NOMO-1 treated with DMSO at 0.1 percent for 48 hours (cell line): ENCODE measurements at regions not wholly inside any gene's neighbourhood (a gene's known extent, or its start where the extent isn't known, plus 50 kb on each side); places are given as distances from the start of the nearest gene placed in this dataset.
"Not testable (repeated sequence)": the region's sequence is repeated elsewhere in the genome, so short reads cannot be mapped to it uniquely, and the experiment has no call there.

Source experiments
- DNase-seq: peaks from one replicate; lab custom pipeline; 2025; ENCODE audit not compliant: unreplicated experiment; lab: John Stamatoyannopoulos, UW

DNA sequence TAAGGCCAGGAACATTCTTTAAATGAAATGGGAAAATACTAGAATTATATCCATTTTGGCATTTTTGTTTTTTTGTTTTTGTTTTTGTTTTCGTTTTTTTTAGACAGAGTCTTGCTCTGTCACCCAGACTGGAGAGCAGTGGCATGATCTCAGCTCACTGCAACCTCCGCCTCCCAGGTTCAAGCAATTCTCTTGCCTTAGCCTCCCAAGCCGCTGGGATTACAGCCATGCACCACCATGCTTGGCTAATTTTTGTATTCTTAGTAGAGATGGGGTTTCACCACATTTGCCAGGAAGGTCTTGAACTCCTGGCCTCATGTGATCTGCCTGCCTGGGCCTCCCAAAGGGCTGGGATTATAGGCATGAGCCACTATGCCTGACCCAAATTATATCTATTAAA, 520.7 kb upstream of the RORB start:
- not testable (repeated sequence) for DNase-seq

DNA sequence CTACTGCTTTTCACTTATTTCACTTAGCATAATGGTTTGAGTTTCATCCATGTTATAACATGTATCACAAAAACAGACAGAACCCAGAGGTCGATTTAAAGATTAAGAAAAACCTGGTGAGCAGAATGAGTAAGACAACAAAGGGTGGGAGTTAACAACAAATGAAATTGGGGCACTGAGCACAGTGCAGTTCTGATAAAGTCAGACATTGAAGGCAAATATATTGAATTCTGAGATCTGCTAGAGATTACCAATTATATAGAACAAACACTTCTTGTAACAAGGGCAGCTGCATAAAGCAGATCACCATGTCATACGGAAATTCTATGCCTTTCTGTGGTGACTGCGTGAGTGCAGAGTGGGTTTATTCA, 517.3 kb upstream of the RORB start:
- DNase-seq = no peak

DNA sequence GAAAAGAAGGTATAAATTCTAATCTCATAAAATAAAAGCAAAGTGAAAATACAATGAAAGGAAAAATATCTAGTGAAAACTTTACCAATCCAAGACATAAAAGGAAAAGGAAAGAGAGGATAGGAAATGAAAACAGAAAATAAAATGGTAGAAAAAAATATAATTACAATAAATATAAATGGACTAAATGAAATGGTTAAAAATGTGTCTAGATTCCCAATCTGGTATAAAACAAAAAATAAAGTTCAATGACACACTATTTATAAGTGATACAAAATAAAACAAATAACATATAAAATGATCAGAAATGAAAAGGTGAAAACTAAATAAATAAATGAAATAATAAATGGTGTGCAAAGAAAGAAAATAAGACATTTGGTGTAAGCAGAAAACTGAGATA, 516.4 kb upstream of the RORB start:
- no peak for DNase-seq

DNA sequence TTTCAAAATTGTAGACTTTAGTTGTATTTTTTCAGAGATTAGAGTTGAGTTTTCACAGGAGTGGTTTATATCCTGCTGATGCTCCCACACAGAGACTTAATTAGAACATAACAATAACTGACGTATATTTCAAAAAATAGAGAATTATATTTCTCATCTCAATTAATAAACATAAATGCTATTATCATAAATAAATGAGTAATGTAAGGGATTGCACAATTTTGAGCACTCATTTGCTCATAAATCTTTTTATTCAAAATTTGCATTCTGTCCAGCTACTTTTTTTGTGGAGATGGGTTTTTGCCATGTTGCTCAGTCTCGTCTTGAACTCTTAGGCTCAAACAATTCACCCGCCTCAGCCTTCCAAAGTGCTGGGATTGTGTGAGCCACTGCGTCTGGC, 515.7 kb upstream of the RORB start:
- no peak for DNase-seq

DNA sequence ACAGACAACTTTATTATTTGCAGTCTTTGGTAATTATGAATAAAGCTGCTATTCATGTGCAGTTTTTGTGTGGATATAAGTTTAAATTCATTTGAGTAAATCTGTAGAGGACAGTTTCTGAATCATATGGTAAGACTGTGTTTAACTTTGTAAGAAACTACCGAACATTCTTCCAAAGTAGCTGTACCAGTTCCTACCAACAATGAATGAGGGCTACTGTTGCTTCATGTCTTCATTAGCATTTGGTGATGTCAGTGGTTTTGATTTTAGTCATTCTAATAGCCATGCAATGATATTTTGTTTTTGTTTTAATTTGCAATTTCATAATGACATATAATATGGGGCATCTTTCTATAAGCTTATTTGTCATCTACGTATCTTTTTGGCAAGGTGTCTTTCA, 501.3 kb upstream of the RORB start:
- DNase-seq = no peak

DNA sequence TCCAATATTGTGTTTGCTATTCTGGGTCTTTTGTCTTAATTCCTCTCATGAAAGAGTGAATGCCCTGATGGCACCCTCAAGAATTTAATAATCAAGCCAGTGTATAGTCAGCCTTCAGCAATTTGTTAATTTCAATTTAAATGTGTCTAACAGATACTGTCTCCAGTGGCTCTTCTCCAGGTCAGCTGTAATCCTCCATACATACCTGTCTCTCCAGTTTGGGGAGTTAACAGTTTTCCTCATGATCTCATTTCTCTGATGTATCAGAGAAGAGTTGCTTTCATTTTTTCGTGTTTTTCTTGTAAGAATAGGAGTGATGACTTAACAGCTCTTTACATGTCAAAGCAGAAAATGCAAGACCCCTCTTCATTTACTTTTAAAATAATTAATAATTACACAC, 500.3 kb upstream of the RORB start:
- no peak for DNase-seq

DNA sequence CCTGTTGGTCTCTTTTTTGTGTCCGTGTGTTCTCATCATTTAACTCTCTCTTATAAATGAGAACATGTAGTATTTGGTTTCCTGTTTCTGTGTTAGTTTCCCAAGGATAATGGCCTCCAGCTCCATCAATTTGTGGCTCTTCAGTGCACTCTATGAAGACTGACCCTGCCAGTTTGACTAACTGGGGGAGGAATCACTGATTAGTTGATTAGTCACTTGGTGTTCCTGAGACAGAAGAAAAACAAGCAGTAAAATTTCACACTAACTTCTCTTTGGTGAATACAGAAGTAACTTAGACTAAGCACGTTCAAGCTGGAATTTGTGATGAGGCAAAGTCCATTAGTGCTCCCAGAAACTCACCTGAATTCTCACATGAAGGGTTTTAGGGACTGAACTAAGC, 495.8 kb upstream of the RORB start:
- DNase-seq = no peak

DNA sequence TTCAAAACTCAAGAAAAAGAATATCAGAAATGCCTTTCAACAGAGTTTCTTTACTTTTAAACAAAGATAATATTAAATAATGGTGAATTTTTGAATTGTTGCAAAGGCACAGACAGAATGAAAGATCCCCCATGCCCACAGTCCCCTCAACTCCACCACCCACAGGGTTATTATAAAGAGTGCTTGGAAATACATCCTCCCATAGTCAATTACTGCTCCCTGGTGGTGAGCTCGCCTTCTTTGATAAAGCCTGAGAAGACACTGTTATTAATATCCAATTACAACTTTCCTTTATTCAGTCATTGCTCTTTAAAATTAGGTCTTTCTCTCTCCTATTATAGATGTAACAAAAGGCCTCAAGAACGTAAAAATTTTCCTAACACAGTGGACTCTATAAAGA, 490.2 kb upstream of the RORB start:
- DNase-seq = no peak

DNA sequence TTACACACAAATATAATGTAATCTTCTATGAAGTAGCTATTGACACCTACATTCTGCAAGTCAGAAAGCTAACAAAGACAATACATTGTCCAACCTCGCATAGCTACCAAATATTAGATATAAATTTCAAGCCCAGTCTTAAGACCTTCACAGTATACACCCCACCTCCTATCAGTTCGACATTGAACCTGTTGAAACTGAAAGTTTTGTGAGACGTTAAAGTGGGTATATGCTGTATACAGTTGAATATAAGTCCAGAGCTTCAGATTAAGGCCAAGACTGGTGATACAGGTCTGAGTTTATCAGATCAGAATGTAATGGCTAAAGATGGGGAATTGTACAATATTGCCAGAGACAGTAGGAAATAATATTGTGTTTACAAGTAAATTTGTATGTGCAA, 489.3 kb upstream of the RORB start:
- no peak for DNase-seq

DNA sequence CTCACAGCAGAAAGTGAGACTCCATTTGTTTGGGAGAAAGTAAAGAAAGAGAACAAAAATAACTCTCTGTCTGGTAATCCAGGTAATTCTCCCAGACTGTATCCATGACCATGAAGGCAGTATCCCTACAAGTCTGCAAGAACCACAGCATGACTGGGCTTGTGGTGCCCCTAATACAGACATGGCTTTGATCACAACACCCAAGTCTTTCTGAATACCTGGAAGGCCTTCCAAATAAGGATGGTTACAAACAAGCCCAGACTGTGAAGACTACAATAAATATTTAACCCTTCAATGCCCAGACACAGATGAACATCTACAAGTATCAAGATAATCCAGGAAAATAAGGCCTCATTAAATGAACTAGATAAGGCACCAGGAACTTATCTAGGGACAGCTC, 481.1 kb upstream of the RORB start:
- DNase-seq = no peak

DNA sequence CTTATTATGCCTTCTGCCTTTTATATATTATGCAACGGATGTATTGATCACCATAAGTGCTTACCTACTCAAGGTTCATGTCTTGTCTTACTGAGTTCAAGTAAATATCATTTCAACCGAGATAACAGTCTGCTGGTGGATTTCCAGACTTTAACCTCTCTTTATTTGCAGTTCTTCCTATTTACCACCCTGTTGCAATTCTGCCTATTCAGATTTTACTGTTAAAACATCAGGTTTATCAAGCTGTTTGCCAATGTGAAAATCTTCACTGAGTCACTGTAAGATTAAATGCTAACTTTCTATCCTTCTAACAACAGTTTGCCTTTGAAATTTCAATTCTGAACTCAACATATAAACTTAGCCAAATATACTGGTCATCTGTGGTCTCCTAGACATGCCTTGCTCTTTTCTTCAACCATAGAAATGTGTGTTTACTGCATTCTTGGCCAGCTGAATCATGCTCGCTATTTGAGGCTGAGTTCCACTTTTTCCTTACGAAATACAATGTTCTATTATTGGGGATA, 471.7 kb upstream of the RORB start:
- DNase-seq = peak; percentile 17

DNA sequence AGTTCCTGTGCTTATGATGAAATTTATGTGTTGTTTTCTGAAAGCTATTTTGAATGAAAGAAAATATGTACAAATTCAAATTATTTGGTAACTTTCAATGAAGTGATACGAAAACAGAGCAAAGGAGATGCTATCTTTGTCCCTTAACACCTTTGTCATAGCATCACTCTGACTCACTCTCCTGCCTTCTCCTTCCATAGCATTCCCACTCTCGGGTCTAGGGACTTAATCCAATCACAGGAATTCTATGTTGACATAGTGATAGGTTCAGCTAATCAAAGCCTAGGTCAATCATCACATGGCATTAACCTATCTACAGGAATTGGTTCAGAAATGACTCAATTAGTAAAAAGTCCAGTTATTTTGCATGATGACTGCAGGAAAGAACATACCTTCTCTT, 464.7 kb upstream of the RORB start:
- DNase-seq = no peak

DNA sequence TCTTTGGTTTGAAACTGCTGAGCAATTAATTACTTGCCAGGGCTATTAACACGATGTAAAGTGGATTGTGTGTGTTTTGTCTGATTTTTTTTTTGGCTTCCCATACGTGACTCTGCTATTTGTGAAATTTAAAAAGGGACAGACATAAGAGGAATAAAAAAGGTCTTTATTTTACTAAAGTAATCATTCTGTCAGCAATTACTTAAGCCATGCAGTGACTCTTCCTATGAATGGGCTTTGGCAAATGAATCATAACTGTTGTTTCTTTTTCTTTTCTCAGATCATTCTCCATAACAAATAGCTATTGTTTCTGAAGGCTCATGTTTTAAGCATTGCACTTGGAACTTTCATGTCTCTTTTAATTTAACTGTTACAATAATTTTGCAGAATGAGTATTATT, 461.3 kb upstream of the RORB start:
- DNase-seq = no peak

DNA sequence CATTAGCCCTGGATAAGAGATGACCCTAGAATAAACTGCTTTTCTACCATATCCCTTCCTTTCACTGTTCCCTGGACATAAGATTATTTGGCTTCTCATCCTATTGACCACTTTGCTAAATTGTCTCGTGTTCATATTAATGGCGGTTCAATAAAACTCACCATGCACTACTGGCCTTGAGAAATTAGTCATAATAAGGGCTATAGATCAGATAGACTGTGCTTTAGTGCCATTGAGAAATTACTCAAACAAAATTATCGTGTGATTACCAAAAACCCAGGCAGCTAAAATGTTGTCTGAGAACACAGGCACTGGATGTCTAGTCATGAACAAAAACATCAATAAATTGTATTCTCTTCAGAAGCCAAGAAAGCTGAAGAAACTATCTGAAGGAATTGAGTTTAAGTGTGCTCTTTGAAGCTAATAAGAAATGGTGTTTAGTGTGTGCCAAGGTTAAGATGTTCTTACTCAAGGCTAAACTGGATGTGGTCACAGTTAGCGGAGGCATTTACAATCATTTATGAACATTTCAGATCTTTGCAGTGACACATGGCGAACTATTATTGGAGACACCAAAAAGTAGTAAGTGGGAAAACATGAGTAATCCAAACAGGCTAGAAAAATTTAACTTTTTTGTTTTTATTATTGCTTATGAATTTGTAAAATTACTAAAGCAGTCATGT, 460.4 kb upstream of the RORB start:
- DNase-seq = peak; percentile 44

DNA sequence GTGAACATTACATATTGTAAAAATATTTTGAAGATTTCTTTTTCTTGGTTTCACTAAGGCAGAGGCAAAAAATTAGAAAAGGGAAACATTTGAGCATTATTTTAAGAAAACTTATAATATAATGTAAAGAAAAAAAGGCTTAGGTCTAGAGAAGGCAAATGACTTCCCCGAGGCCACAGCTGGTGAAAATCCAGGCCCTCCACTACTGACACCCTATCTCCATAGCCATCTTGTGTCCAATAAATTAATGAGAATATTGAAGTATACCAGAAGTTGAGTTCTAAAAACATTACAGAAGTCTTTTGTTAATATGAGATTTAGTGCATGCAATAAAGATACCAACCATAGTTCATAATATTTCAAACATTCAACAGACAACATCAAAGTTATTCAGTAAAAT, 459.9 kb upstream of the RORB start:
- DNase-seq = no peak

DNA sequence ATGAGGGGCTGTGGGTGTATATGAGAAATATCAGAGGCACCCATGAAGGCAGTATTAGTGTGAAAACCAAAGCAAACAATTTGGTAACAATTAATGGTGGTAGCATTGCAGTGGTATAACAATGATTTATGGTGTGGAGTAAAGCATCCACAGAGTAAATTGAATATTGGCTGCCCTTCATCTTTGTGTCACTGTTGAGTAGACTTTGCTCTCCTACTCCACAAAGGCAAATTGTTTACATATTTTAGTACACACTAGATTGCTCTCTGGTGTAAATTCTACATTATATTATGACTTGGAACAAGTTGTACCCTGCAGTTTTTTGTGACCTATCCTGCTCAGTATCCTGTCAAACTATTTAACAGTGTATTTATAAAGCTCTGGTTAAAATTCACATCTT, 455.5 kb upstream of the RORB start:
- DNase-seq = no peak

DNA sequence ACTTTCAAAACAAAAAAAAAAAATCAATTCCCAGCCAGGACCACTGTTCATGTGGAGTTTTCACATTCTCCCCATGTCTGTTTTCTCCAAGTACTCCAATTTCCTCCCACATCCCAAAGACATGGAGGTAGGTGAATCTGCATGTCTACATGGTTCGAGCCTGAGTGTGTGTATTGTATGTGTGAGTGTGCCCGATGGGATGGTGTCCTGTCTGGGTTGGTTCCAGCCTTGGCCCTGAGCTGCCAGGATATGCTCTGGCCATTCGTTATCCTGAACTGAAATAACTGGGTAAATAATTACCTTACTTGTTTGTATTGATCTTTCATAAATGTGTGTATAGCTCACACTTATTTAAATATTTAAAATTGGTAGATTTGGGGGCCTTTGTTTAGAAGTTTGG, 452.3 kb upstream of the RORB start:
- DNase-seq = no peak

DNA sequence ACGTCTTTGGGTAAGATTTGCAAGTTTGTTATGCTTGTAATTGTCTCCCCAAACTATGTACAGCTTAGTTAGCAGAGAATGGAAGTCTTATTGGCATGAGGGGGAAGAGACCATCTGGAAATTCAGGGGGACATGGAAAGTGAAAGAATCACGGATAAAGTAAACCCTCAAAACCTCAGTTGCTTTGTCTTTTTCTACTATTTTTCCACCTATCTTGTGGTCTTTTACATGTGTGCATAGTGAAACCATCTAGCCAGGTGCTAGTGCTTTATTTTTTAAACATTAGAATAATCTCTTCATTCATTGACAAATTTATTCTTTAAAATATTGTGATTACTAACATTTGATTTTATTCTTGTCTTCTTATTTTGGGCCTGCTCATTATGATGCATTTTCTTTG, 441.1 kb upstream of the RORB start:
- no peak for DNase-seq

DNA sequence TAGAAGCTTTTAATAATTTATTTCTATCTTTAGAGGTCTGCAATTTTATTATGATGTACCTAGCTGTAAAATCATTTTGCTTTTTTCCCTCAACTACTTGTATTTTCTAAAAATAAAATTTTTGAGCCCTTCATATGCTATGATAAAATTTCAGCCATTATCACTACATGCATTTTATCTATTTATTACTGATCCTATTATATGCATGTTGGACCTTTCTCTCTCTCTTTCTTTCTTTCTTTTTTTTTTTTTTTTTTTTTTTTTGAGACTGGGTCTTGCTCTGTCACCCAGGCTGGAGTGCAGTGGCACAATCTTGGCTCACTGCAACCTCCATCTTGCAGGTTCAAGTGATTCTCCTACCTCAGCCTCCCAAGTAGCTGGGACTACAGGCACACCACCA, 440.1 kb upstream of the RORB start:
- DNase-seq = not testable (repeated sequence)

DNA sequence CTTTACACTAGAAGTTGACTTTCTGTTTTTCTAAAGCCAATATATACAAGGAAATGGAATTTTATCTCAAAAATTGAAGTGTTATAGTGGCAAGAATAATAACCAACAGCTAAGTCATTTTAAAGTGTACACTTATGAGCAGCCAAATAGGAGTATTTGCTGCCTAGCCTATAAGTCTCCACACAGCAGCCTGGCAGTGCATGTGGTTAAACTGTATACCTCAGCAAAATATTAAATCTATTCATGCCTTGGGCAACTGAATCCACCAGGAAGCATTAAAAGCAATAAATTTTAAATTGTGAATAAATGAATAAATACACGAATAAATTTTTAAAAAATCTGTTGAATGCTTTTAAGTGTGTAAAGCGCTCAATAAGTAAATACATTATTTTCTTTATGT, 432.4 kb upstream of the RORB start:
- no peak for DNase-seq

DNA sequence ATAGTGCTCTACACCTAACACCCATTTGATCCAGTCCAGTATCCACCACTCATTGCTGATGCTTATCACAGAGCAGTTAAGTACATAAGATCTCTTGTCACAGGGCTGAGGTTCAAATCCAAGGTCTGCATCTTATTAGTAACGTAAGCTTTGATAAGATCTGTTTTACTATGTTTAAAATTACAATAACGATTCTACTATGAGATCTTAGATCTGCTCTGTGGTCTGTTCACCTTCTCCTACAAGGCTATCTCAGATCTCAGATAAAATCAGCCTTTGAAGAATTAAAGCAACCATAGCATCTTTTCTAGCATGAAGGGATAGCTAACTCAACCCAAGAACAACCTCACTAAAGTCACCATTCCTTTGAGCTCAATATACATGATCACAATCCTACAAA, 431.0 kb upstream of the RORB start:
- no peak for DNase-seq

DNA sequence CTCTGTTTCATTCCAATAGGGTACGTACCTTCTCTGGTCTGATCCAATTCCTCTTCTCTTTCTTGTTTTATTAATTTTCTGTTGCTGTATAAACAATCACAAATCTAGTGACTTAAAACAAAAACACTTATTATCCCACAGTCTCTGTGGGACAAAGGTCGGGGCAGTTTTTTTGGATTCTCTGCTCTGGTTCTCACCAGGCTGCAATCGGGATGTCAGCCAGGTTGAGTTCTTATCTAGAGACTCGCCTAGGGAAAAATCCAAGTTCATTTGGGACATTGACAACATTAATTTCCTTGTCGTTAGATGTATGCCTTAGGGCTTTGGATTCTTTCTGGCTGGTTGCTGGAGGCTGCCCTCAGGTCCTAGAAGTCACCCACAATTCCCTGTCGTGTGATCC, 430.5 kb upstream of the RORB start:
- DNase-seq = no peak

DNA sequence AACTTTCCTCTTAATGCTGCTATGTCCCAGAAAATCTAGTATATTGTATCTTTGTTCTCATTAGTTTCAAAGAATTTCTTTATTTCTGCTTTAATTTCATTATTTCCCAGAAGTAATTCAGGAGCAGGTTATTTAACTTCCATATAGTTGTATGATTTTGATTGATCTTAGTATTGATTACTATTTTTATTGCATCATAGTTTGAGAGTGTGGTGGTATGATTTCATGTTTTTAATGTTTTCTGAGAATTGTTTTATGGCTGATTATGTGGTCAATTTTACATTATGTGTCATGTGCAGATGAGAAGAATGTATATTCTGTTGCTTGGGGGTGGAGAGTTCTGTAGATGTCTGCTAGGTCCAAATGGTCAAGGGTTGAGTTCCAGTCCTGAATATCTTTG, 425.6 kb upstream of the RORB start:
- DNase-seq = no peak

DNA sequence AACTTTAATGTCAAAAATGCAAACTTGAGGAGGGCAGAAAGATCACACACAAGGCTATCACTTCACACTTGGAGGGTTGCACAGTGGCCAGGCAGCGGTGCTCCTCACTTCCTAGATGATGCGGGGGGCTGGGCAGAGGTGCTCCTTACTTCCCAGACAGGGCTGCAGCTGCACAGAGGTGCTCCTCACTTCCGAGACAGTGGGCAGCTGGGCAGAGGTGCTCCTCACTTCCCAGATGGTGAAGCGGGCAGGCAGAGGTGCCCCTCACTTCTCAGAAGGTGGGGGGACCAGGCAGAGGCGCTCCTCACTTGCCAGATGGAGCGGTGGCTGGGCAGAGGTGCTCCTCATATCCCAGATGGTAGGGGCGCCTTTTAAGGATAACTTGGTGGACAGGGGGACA, 423.2 kb upstream of the RORB start:
- no peak for DNase-seq
